Liver (tissue), 8 donors: ENCODE measurements at regions not wholly inside any gene's neighbourhood (a gene's known extent, or its start where the extent isn't known, plus 50 kb on each side); places are given as distances from the start of the nearest gene placed in this dataset.

Experiments
- DNase-seq: peaks from one replicate; pipeline ENCODE4 v3.0.0-alpha.2; 2017; ENCODE audit warnings: low spot score
- H3K27ac ChIP-seq, 2 donors: one replicate each; pipeline ENCODE4 v1.7.0; 2013; ENCODE audit warnings: inconsistent platforms in 2 of 2, low read length in 2 of 2, control low read depth in 1 of 2, low read depth in 1 of 2, mild to moderate bottlenecking in 1 of 2
- H3K27me3 ChIP-seq, 4 donors: one replicate each; pipeline versions ENCODE4 v1.6.1 to v1.7.0; 2013; ENCODE audit warnings: low read length in 3 of 4, inconsistent platforms in 1 of 4, mild to moderate bottlenecking in 1 of 4, moderate library complexity in 1 of 4; ENCODE audit not compliant: control insufficient read depth in 4 of 4, insufficient read depth in 4 of 4
- H3K36me3 ChIP-seq, 4 donors: one replicate each; pipeline versions ENCODE4 v1.6.1 to v1.7.0; 2013; ENCODE audit warnings: low read length in 3 of 4, mild to moderate bottlenecking in 3 of 4, low read depth in 1 of 4, moderate library complexity in 1 of 4; ENCODE audit not compliant: control insufficient read depth in 4 of 4, insufficient read depth in 3 of 4
- H3K4me1 ChIP-seq, 4 donors: one replicate each; pipeline versions ENCODE4 v1.6.1 to v1.7.0; 2013; ENCODE audit warnings: low read length in 3 of 4, mild to moderate bottlenecking in 3 of 4, moderate library complexity in 1 of 4; ENCODE audit not compliant: control insufficient read depth in 4 of 4, insufficient read depth in 4 of 4
- H3K4me3 ChIP-seq, 3 donors: one replicate each; pipeline versions ENCODE4 v1.6.1 to v1.7.0; 2013; ENCODE audit warnings: low read length in 3 of 3, control low read depth in 1 of 3, low read depth in 1 of 3, mild to moderate bottlenecking in 1 of 3
- H3K9ac ChIP-seq, 2 donors: one replicate each; pipeline ENCODE4 v1.7.0; 2013; ENCODE audit warnings: low read length in 2 of 2, mild to moderate bottlenecking in 2 of 2, moderate library complexity in 2 of 2, control low read depth in 1 of 2, low read depth in 1 of 2
- H3K9me3 ChIP-seq, 4 donors: one replicate each; pipeline versions ENCODE4 v1.6.1 to v1.7.0; 2013; ENCODE audit warnings: low read length in 3 of 4; ENCODE audit not compliant: control insufficient read depth in 4 of 4
- ATF3 ChIP-seq: IDR thresholded peaks from 2 replicates; pipeline ENCODE4 v1.6.1; 2016; ENCODE audit warnings: antibody characterized with exemption
- CTCF ChIP-seq: fragments of 150-350 bp; IDR thresholded peaks from 2 replicates; pipeline ENCODE4 v1.5.1; 2017; ENCODE audit warnings: improper control_type of control experiment, low read depth, low read length; ENCODE audit not compliant: missing input control
- EGR1 ChIP-seq, 2 donors: IDR thresholded peaks; 2 replicates each; pipeline ENCODE4 v1.6.1; 2016 to 2018; ENCODE audit warnings: antibody characterized with exemption in 2 of 2, low read depth in 2 of 2
- FOXA1 ChIP-seq: IDR thresholded peaks from 2 replicates; pipeline ENCODE4 v1.6.1; 2016; ENCODE audit warnings: antibody characterized with exemption
- FOXA2 ChIP-seq: IDR thresholded peaks from 2 replicates; pipeline ENCODE4 v1.6.1; 2016; ENCODE audit warnings: antibody characterized with exemption
- GABPA ChIP-seq, 2 donors: IDR thresholded peaks in 1 of 2; conservative IDR thresholded peaks in 1 of 2; 2 replicates each; pipeline ENCODE4 v1.6.1; 2016; ENCODE audit warnings: antibody characterized with exemption in 2 of 2, mild to moderate bottlenecking in 1 of 2, moderate library complexity in 1 of 2
- HNF4G ChIP-seq: IDR thresholded peaks from 2 replicates; pipeline ENCODE4 v1.6.1; 2016; ENCODE audit warnings: antibody characterized with exemption
- JUND ChIP-seq, 2 donors: IDR thresholded peaks; 2 replicates each; pipeline ENCODE4 v1.6.1; 2016; ENCODE audit warnings: antibody characterized with exemption in 2 of 2
- MAX ChIP-seq: IDR thresholded peaks from 2 replicates; pipeline ENCODE4 v1.6.1; 2016; ENCODE audit warnings: antibody characterized with exemption
- RAD21 ChIP-seq, 2 donors: IDR thresholded peaks; 2 replicates each; pipeline ENCODE4 v1.6.1; 2016; ENCODE audit warnings: antibody characterized with exemption in 2 of 2, mild to moderate bottlenecking in 2 of 2
- TAF1 ChIP-seq: conservative IDR thresholded peaks from 2 replicates; pipeline ENCODE4 v1.6.1; 2016; ENCODE audit warnings: antibody characterized with exemption, mild to moderate bottlenecking
- ZBTB33 ChIP-seq: IDR thresholded peaks from 2 replicates; pipeline ENCODE4 v1.6.1; 2016; ENCODE audit warnings: antibody characterized with exemption
- WGBS: extraction: QIAGEN DNeasy Blood & Tissue Kit; methylation state at CpG from one replicate; pipeline ENCODE4 v1.1.7; 2013; 5-methylcytosine and 5-hydroxymethylcytosine counted together
- donor health status: healthy.
- donor health status: healthy.
- donor health status: healthy.
- donor health status: healthy.
- donor health status: healthy.

- Histone ChIP-seq H3K4me1 (peaks cover 0 to 6% (median 0%) of the 10 kb centered on the region in 4 donors), H3K4me3 (no peak overlapping the region), H3K9ac (no peak overlapping the region), H3K27me3 (no peaks in the 10 kb centered on the region), H3K27ac (no peak overlapping the region), H3K9me3 (no peaks in the 10 kb centered on the region), H3K36me3 (no peaks in the 10 kb centered on the region)
- no peak for TF ChIP-seq CTCF
- no peak for TF ChIP-seq FOXA2
- WGBS, result 93% methylated on average over 8 of the region's 8 CpGs
- no peak for DNase-seq
Measured at GRCh38 chr19:28609091-28609755, 603.7 kb downstream of the UQCRFS1 start.

- no peak for TF ChIP-seq MAX
- no peak for TF ChIP-seq TAF1
- no peak for TF ChIP-seq HNF4G
- no peak for TF ChIP-seq GABPA (IDR thresholded peaks at IDR 0.05 in 1 of 2, conservative IDR thresholded peaks at IDR 0.05 in 1 of 2)
- no peak for TF ChIP-seq ATF3
- Histone ChIP-seq H3K4me1 (peaks cover 0 to 6% (median 0%) of the 10 kb centered on the region in 4 donors), H3K9ac (no peak overlapping the region), H3K36me3 (no peaks in the 10 kb centered on the region), H3K27ac (no peak overlapping the region), H3K4me3 (no peak overlapping the region), H3K9me3 (no peaks in the 10 kb centered on the region), H3K27me3 (no peaks in the 10 kb centered on the region)
- 93% methylated on average over 4 of the region's 4 CpGs for WGBS
- no peak for DNase-seq
Measured at GRCh38 chr19:28608292-28608691, 604.7 kb downstream of the UQCRFS1 start.

- H3K9me3 ChIP-seq, result no peaks in the 10 kb centered on the region
Measured at GRCh38 chr19:28607066-28607583, 605.8 kb downstream of the UQCRFS1 start.

More at GRCh38 chr19:28607066-28607583, 605.8 kb downstream of the UQCRFS1 start:
- H3K27me3 ChIP-seq, result no peaks in the 10 kb centered on the region
- H3K27ac ChIP-seq, result no peak overlapping the region
- no peak overlapping the region for H3K9ac ChIP-seq
- H3K4me1 ChIP-seq, result peaks cover 0 to 6% (median 0%) of the 10 kb centered on the region in 4 donors
- TF ChIP-seq ZBTB33 (no peak), EGR1 (IDR thresholded peaks at IDR 0.05; ENCODE audit: low read depth in 2 of 2) (no peak), ATF3 (no peak), FOXA1 (no peak), RAD21 (IDR thresholded peaks at IDR 0.05) (no peak), JUND (IDR thresholded peaks at IDR 0.05) (no peak), HNF4G (no peak)
- peak overlapping the region in 2 of 3 donors; percentile 11 to 37 for H3K4me3 ChIP-seq
- DNase-seq, result no peak
- H3K36me3 ChIP-seq, result no peaks in the 10 kb centered on the region
- 89% methylated on average over 14 of the region's 14 CpGs for WGBS
